Posterior cingulate gyrus (tissue), 11 donors: ENCODE measurements at regions not wholly inside any gene's neighbourhood (a gene's known extent, or its start where the extent isn't known, plus 50 kb on each side); places are given as distances from the start of the nearest gene placed in this dataset.
A peak's percentile ranks its signal among the peaks of the same experiment; 100 is the strongest.

ENCODE experiments used
- DNase-seq, 10 donors: peaks; one replicate each; pipeline versions ENCODE4 v3.0.0 to v3.0.0-alpha.2; 2020 to 2021; ENCODE audit warnings: mixed read lengths in 3 of 10
- intact Hi-C: fragments of 100-400 bp; cut with DNase I; formaldehyde crosslinking; loops from one replicate; pipeline ENCODE4 v1.15.1; 2023

GRCh38 chr4:186885289-186885688, 161.6 kb upstream of the FAT1 start:
- intact Hi-C loops, result no loop called here
- DNase-seq, result no peak

DNA sequence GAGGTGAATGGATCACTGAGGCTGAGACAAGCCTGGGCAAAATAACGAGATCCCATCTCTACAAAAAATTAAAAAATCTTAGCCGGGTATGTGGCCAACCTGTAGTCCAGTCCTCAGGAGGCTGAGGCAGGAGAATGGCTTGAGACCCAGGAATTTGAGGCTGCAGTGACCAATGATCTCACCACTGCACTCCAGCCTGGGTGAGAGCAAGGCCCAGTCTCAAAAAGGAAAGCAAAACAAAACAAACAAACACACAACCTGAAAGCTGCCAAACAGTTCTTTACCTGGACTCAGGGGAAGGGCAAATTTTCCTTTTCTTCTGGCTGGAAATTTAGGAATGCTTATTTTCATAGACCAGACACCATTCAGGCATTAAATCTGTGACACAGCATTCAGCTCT, 163.1 kb upstream of the FAT1 start:
- DNase-seq, result no peak
- intact Hi-C loops, result no loop called here

- no peak for DNase-seq
- intact Hi-C loops, result no loop called here
These were observed 163.6 kb upstream of the FAT1 start for GRCh38 chr4:186887291-186887700.

- intact Hi-C loops, result no loop called here
- DNase-seq, result no peak
These were observed 164.1 kb upstream of the FAT1 start for GRCh38 chr4:186887752-186888151.

- intact Hi-C loops, result no loop called here
- DNase-seq, result peak in 2 of 10 donors; percentile 80 to 82
These were observed 166.4 kb upstream of the FAT1 start for GRCh38 chr4:186889876-186890643.

- intact Hi-C loops, result no loop called here
- no peak for DNase-seq
These were observed 168.3 kb upstream of the FAT1 start for GRCh38 chr4:186891859-186892486.

- intact Hi-C loops, result no loop called here
These were observed 174.7 kb upstream of the FAT1 start for GRCh38 chr4:186898367-186898766.

GRCh38 chr4:186900232-186900900, 176.7 kb upstream of the FAT1 start:
- intact Hi-C loops, result no loop called here

More at GRCh38 chr4:186898367-186898766, 174.7 kb upstream of the FAT1 start:
- no peak for DNase-seq

DNA sequence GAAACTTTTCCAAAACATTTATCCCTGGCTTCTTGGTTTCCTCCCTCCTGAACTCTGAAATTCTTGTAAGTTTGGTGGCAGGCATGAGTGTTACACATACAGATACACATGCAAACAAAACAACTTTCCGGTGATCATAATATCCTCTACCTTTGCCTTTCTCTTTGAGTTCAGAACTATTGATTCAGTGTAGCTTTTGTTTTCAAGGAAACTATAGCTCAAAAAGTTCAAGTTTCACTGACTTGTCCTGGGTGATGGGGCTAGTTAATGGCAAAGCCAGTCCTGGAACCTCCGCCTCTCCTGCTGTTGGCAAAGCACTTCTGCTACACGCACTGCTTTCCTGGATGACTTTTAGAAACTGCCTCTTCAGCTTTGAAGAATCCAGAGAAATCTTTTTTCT, 177.3 kb upstream of the FAT1 start:
- intact Hi-C loops, result no loop called here
- DNase-seq, result no peak

More at GRCh38 chr4:186900232-186900900, 176.7 kb upstream of the FAT1 start:
- no peak for DNase-seq

GRCh38 chr4:186901850-186902249, 178.2 kb upstream of the FAT1 start:
- intact Hi-C loops, result no loop called here
- no peak for DNase-seq

- DNase-seq, result no peak
- intact Hi-C loops, result no loop called here
These were observed 178.7 kb upstream of the FAT1 start for GRCh38 chr4:186902361-186902760.

DNA sequence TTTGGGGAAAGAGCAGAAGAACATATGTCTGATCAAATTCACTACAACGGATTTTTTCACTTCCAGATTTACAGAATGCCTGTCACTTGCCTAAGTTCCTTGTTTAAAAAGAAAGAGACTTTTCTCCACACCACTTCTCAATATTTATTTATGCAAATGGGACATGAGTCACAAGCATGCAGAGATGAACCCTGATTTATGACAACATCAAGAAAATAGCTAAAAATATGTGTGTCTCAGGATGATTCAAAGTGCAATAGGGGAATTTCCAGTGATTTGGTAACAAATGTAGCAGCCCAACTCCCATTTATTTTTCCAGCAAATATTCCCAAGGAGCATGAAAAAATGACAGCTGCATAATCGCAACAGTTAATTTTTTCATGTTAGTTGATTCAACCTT, 180.4 kb upstream of the FAT1 start:
- intact Hi-C loops, result no loop called here
- no peak for DNase-seq

DNA sequence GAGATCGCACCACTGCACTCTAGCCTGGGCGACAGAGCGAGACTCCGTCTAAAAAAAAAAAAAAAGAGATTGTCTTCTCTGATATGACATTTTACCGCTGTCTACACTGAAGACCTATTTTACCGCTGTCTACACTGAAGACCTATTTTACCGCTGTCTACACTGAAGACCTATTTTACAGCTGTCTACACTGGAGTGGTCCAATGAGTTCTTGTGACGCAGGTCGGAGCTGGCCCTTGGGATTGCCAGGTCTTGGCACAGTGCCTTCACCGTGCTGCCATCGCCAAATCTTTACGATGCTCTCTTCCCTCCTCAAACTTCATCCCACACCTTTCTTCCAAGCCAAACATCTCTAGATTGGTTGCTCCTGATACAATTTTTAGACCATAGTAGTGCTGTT, 183.1 kb upstream of the FAT1 start:
- DNase-seq, result no peak
- intact Hi-C loops, result no loop called here

GRCh38 chr4:186910385-186910784, 186.7 kb upstream of the FAT1 start:
- intact Hi-C loops, result no loop called here
- no peak for DNase-seq

DNA sequence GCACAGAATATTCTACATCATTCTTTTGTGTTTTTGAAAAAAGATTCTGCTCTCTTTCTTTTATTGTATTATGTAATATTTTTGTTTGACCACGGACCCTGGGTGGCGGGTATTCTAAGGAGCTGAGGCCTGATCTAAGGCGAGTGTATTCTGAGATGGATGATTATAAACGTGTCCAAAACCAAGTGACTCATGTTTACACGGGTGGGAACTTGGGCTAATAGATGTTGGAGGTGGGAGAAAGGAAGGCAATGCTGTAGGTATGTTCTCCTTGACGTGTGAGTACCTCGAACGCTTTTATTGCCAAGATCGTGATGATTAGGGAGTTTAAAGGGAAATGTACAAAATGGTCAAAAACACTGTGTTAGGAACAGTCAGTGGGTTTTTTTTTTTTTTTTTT, 188.9 kb upstream of the FAT1 start:
- intact Hi-C loops, result no loop called here
- DNase-seq, result no peak

GRCh38 chr4:186915816-186916215, 192.2 kb upstream of the FAT1 start:
- no peak for DNase-seq
- intact Hi-C loops, result no loop called here

DNA sequence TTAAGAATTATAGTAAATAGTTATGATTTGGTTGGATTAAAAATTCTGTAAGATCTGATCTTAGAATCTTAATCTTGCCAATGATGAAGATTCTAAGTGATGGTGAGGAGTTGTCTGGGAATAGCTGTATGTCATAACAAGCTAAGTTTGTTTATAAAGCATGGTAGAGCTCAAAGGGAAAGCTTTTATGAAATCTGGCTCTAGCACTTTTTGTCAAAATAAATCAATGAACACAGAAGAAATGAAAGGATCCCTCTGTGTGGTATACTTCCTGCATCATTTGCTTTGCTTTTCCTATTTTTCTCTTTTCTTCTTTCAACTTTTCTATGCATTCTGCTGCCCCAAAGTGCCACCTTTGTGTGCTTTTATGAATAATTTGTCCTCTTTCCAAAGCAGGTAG, 193.5 kb upstream of the FAT1 start:
- no peak for DNase-seq
- intact Hi-C loops, result no loop called here

GRCh38 chr4:186918466-186918865, 194.8 kb upstream of the FAT1 start:
- intact Hi-C loops, result no loop called here

GRCh38 chr4:186919340-186919739, 195.7 kb upstream of the FAT1 start:
- no peak for DNase-seq
- intact Hi-C loops, result no loop called here

More at GRCh38 chr4:186918466-186918865, 194.8 kb upstream of the FAT1 start:
- DNase-seq, result no peak

GRCh38 chr4:186920483-186920882, 196.8 kb upstream of the FAT1 start:
- intact Hi-C loops, result no loop called here
- DNase-seq, result no peak

DNA sequence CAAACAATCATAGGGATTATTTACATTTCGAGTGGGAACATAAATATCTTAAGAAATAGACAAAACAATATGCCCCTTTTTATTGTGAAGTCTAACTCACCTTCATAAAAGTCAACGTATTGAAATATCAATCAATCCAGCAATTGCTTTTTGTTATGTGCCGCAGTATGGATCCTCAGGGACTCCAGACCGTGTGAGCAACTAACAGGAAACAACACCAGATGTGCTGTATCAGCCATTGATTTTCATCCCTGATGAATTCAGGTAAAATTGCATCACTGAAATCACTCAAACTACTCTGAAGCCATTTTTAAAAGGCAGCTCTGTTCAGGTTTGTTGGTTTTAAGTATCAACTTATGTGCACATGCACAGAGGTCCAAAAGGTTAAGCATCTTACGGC, 197.3 kb upstream of the FAT1 start:
- DNase-seq, result no peak
- intact Hi-C loops, result no loop called here

- intact Hi-C loops, result no loop called here
These were observed 201.1 kb upstream of the FAT1 start for GRCh38 chr4:186924723-186925122.

More at GRCh38 chr4:186924723-186925122, 201.1 kb upstream of the FAT1 start:
- DNase-seq, result no peak
